ENCODE measurements at regions not wholly inside any gene's neighbourhood (a gene's known extent, or its start where the extent isn't known, plus 50 kb on each side); places are given as distances from the start of the nearest gene placed in this dataset.

GRCh38 chr12:68508576-68508975, 102.1 kb upstream of the RAP1B start:
- TF ChIP-seq CTCF (IDR thresholded peaks at IDR 0.05; ENCODE audit: insufficient read depth, low read depth, low read length), result no peak
- no peak overlapping the region for H3K4me3 ChIP-seq (ENCODE audit: low read depth, low read length)
- no peak for DNase-seq (ENCODE audit: low read depth)

- no peak for DNase-seq (ENCODE audit: low read depth)
- no peak for TF ChIP-seq CTCF (IDR thresholded peaks at IDR 0.05; ENCODE audit: insufficient read depth, low read depth, low read length)
- no peak overlapping the region for H3K4me3 ChIP-seq (ENCODE audit: low read depth, low read length)
Observed at GRCh38 chr12:68509242-68509641, 101.5 kb upstream of the RAP1B start.

- no peak for DNase-seq (ENCODE audit: low read depth)
Observed at GRCh38 chr12:68510397-68510796, 100.3 kb upstream of the RAP1B start.

GRCh38 chr12:68514807-68515411, 95.8 kb upstream of the RAP1B start:
- DNase-seq (ENCODE audit: low read depth), result no peak
- H3K4me3 ChIP-seq (ENCODE audit: low read depth, low read length), result no peak overlapping the region
- TF ChIP-seq CTCF (IDR thresholded peaks at IDR 0.05; ENCODE audit: insufficient read depth, low read depth, low read length), result no peak

More at GRCh38 chr12:68510397-68510796, 100.3 kb upstream of the RAP1B start:
- H3K4me3 ChIP-seq (ENCODE audit: low read depth, low read length), result no peak overlapping the region
- TF ChIP-seq CTCF (IDR thresholded peaks at IDR 0.05; ENCODE audit: insufficient read depth, low read depth, low read length), result no peak

- no peak overlapping the region for H3K4me3 ChIP-seq (ENCODE audit: low read depth, low read length)
- TF ChIP-seq CTCF (IDR thresholded peaks at IDR 0.05; ENCODE audit: insufficient read depth, low read depth, low read length), result no peak
- DNase-seq (ENCODE audit: low read depth), result no peak
Observed at GRCh38 chr12:68515793-68516192, 94.9 kb upstream of the RAP1B start.

- peak; percentile 91 for DNase-seq (ENCODE audit: low read depth)
- TF ChIP-seq CTCF (IDR thresholded peaks at IDR 0.05; ENCODE audit: insufficient read depth, low read depth, low read length), result no peak
- no peak overlapping the region for H3K4me3 ChIP-seq (ENCODE audit: low read depth, low read length)
Observed at GRCh38 chr12:68521321-68521839, 89.3 kb upstream of the RAP1B start.

Data from fibroblast of villous mesenchyme (primary cell).